H1 (cell line): ENCODE measurements at regions not wholly inside any gene's neighbourhood (a gene's known extent, or its start where the extent isn't known, plus 50 kb on each side); places are given as distances from the start of the nearest gene placed in this dataset.

Experiments
- ASH2L ChIP-seq: fragments of 200-600, 300-600 bp; sonication (generic); IDR thresholded peaks from one replicate; pipeline ENCODE4 v1.7.1; 2017; ENCODE audit warnings: low read length
- BCL11A ChIP-seq, 2 experiments: IDR thresholded peaks; one replicate each; pipeline ENCODE4 v1.6.1; 2011; ENCODE audit warnings: low read depth in 2 of 2, low read length in 2 of 2, mild to moderate bottlenecking in 2 of 2
- RBBP5 ChIP-seq: IDR thresholded peaks from 2 replicates; pipeline ENCODE4 v1.7.1; 2012; ENCODE audit warnings: low read depth, mild to moderate bottlenecking, inconsistent platforms, low read length, moderate library complexity, borderline replicate concordance
- SUZ12 ChIP-seq: fragments of 200-600 bp; sonication (generic); IDR thresholded peaks from 2 replicates; pipeline ENCODE4 v1.6.1; 2012; ENCODE audit warnings: mild to moderate bottlenecking, inconsistent platforms, low read length, moderate library complexity, mixed read lengths
- TF ChIP-seq, protein P1 (sequence below): fragments of 300-600 bp; sonication (generic); IDR thresholded peaks from 2 replicates; pipeline ENCODE4 v1.7.1; 2012; ENCODE audit warnings: low read length, moderate library complexity, mild to moderate bottlenecking, inconsistent platforms; ENCODE audit not compliant: insufficient replicate concordance

DNA sequence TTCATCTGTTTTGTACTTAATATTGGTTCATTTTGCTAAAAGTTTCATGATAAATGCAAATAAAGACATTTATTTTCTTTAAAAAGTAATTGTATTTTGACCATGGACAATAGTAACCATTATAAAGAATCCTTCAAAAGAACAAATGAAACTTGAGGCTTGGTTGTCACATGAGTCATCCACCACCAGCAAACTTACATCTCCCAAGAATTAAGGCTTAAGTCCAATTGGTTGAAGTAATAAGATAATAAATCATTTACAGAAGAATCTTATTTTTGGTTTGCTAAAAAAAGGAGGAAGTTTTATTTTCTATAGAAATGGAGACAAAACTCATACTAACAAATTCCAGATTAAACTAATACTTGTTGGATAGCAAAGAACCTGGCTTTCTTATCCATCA, 84.8 kb upstream of the KITLG start (continued):
- TF ChIP-seq SUZ12 (no peak), ASH2L (no peak), BCL11A (IDR thresholded peaks at IDR 0.05; ENCODE audit: low read depth in 2 of 2, low read length in 2 of 2) (no peak), RBBP5 (no peak)
- TF ChIP-seq, protein P1, sequence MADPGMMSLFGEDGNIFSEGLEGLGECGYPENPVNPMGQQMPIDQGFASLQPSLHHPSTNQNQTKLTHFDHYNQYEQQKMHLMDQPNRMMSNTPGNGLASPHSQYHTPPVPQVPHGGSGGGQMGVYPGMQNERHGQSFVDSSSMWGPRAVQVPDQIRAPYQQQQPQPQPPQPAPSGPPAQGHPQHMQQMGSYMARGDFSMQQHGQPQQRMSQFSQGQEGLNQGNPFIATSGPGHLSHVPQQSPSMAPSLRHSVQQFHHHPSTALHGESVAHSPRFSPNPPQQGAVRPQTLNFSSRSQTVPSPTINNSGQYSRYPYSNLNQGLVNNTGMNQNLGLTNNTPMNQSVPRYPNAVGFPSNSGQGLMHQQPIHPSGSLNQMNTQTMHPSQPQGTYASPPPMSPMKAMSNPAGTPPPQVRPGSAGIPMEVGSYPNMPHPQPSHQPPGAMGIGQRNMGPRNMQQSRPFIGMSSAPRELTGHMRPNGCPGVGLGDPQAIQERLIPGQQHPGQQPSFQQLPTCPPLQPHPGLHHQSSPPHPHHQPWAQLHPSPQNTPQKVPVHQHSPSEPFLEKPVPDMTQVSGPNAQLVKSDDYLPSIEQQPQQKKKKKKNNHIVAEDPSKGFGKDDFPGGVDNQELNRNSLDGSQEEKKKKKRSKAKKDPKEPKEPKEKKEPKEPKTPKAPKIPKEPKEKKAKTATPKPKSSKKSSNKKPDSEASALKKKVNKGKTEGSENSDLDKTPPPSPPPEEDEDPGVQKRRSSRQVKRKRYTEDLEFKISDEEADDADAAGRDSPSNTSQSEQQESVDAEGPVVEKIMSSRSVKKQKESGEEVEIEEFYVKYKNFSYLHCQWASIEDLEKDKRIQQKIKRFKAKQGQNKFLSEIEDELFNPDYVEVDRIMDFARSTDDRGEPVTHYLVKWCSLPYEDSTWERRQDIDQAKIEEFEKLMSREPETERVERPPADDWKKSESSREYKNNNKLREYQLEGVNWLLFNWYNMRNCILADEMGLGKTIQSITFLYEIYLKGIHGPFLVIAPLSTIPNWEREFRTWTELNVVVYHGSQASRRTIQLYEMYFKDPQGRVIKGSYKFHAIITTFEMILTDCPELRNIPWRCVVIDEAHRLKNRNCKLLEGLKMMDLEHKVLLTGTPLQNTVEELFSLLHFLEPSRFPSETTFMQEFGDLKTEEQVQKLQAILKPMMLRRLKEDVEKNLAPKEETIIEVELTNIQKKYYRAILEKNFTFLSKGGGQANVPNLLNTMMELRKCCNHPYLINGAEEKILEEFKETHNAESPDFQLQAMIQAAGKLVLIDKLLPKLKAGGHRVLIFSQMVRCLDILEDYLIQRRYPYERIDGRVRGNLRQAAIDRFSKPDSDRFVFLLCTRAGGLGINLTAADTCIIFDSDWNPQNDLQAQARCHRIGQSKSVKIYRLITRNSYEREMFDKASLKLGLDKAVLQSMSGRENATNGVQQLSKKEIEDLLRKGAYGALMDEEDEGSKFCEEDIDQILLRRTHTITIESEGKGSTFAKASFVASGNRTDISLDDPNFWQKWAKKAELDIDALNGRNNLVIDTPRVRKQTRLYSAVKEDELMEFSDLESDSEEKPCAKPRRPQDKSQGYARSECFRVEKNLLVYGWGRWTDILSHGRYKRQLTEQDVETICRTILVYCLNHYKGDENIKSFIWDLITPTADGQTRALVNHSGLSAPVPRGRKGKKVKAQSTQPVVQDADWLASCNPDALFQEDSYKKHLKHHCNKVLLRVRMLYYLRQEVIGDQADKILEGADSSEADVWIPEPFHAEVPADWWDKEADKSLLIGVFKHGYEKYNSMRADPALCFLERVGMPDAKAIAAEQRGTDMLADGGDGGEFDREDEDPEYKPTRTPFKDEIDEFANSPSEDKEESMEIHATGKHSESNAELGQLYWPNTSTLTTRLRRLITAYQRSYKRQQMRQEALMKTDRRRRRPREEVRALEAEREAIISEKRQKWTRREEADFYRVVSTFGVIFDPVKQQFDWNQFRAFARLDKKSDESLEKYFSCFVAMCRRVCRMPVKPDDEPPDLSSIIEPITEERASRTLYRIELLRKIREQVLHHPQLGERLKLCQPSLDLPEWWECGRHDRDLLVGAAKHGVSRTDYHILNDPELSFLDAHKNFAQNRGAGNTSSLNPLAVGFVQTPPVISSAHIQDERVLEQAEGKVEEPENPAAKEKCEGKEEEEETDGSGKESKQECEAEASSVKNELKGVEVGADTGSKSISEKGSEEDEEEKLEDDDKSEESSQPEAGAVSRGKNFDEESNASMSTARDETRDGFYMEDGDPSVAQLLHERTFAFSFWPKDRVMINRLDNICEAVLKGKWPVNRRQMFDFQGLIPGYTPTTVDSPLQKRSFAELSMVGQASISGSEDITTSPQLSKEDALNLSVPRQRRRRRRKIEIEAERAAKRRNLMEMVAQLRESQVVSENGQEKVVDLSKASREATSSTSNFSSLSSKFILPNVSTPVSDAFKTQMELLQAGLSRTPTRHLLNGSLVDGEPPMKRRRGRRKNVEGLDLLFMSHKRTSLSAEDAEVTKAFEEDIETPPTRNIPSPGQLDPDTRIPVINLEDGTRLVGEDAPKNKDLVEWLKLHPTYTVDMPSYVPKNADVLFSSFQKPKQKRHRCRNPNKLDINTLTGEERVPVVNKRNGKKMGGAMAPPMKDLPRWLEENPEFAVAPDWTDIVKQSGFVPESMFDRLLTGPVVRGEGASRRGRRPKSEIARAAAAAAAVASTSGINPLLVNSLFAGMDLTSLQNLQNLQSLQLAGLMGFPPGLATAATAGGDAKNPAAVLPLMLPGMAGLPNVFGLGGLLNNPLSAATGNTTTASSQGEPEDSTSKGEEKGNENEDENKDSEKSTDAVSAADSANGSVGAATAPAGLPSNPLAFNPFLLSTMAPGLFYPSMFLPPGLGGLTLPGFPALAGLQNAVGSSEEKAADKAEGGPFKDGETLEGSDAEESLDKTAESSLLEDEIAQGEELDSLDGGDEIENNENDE, result no peak
